A673 (cell line): ENCODE measurements at regions not wholly inside any gene's neighbourhood (a gene's known extent, or its start where the extent isn't known, plus 50 kb on each side); places are given as distances from the start of the nearest gene placed in this dataset.

Experiments used
- BruUV-seq: library from RNA; stranded (reverse); fragments of 400-500 nt; replicated peaks from 2 replicates; lab custom pipeline; 2021; lab: Mats Ljungman, UMichigan
- CTCF ChIA-PET: fragments of 300-600 bp; sonication (Branson Sonifier 250); formaldehyde crosslinking; loops from one replicate; lab custom pipeline; 2022; ENCODE audit warnings: antibody characterized with exemption; lab: Charles Lee
- POLR2A ChIA-PET: fragments of 300-600 bp; sonication (Branson Sonifier 250); formaldehyde crosslinking; loops from one replicate; lab custom pipeline; 2022; ENCODE audit warnings: antibody characterized with exemption; ENCODE audit not compliant: low non-redundant PET; lab: Charles Lee
- DNase-seq: peaks from one replicate; pipeline ENCODE4 v3.0.0-alpha.2; 2015; ENCODE audit warnings: low spot score
- H3K27ac ChIP-seq: fragments of 200-600 bp; sonication (generic); 2 replicates; pipeline ENCODE4 v1.5.1; 2016; ENCODE audit warnings: mixed run types, low read depth, mild to moderate bottlenecking, mixed read lengths, antibody characterized with exemption, low read length; ENCODE audit not compliant: poor library complexity, severe bottlenecking
- H3K27me3 ChIP-seq: fragments of 200-600 bp; sonication (generic); replicated peaks from 2 replicates; pipeline ENCODE4 v1.6.1; 2017; ENCODE audit warnings: mixed run types, low read depth, mild to moderate bottlenecking, mixed read lengths, antibody characterized with exemption, low read length; ENCODE audit not compliant: insufficient read depth, poor library complexity
- H3K36me3 ChIP-seq: fragments of 200-600 bp; sonication (generic); 2 replicates; pipeline ENCODE4 v1.6.1; 2016; ENCODE audit warnings: mixed run types, mild to moderate bottlenecking, mixed read lengths, antibody characterized with exemption, low read length; ENCODE audit not compliant: insufficient read depth, poor library complexity, severe bottlenecking
- H3K4me1 ChIP-seq: fragments of 200-600 bp; sonication (generic); 2 replicates; pipeline ENCODE4 v1.6.1; 2017; ENCODE audit warnings: mixed run types, mild to moderate bottlenecking, mixed read lengths, antibody characterized with exemption, low read length; ENCODE audit not compliant: insufficient read depth, poor library complexity, severe bottlenecking
- H3K4me3 ChIP-seq: fragments of 200-600 bp; sonication (generic); 2 replicates; pipeline ENCODE4 v1.5.1; 2016; ENCODE audit warnings: low read depth, mixed run types, mild to moderate bottlenecking, mixed read lengths, low read length; ENCODE audit not compliant: poor library complexity, severe bottlenecking
- H3K9me3 ChIP-seq: fragments of 200-600 bp; sonication (generic); 2 replicates; pipeline ENCODE4 v1.6.1; 2016; ENCODE audit warnings: mixed run types, low read depth, mild to moderate bottlenecking, mixed read lengths, antibody characterized with exemption, low read length; ENCODE audit not compliant: poor library complexity, severe bottlenecking
- EZH2 ChIP-seq: fragments of 200-600 bp; sonication (generic); IDR thresholded peaks from 2 replicates; pipeline ENCODE4 v1.6.1; 2017; ENCODE audit warnings: borderline replicate concordance, low read depth, mild to moderate bottlenecking, mixed read lengths, antibody characterized with exemption, low read length; ENCODE audit not compliant: poor library complexity, severe bottlenecking
- intact Hi-C: fragments of 100-400 bp; cut with micrococcal nuclease; formaldehyde crosslinking; loops from one replicate; pipeline ENCODE4 v1.10.0; 2022; ENCODE audit not compliant: unreplicated experiment
- TF ChIP-seq, protein P1 (sequence below): fragments of 300-800, 200-600 bp; sonication (generic); conservative IDR thresholded peaks from 2 replicates; pipeline ENCODE4 v1.5.1; 2017; ENCODE audit warnings: low read depth, mild to moderate bottlenecking, antibody characterized with exemption, low read length, moderate library complexity, mixed read lengths

DNA sequence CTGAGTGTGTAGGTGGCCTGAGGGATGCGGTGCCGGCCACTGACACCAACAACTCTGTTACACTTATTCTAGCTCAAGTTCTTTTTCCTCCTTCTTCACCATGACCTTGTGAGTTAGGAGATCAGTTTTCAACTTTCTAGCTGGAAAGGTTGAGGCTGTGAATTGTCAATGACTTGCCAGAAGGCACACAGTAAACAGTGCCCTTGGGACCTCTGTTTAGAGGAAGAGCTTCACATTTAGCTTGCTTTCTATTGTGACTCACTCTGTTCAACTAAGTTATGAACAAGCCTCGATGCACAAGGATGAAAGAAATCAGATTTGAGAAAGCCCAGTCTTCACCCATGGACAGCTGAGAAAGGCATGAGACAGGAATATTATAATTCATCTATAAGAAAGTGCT lies 455.6 kb downstream of the MAFB start:
- intact Hi-C loops: loop anchor here (10.0 kb wide), 1 partner anchor 159 kb away; no protein-coding TSS in a partner anchor
- Histone ChIP-seq H3K4me1 (peaks cover 48% of the 10 kb centered on the region), H3K27me3 (no peaks in the 10 kb centered on the region), H3K4me3 (no peak overlapping the region), H3K36me3 (no peaks in the 10 kb centered on the region), H3K27ac (peak overlapping the region; percentile 89), H3K9me3 (no peaks in the 10 kb centered on the region)
- TF ChIP-seq, protein P1, sequence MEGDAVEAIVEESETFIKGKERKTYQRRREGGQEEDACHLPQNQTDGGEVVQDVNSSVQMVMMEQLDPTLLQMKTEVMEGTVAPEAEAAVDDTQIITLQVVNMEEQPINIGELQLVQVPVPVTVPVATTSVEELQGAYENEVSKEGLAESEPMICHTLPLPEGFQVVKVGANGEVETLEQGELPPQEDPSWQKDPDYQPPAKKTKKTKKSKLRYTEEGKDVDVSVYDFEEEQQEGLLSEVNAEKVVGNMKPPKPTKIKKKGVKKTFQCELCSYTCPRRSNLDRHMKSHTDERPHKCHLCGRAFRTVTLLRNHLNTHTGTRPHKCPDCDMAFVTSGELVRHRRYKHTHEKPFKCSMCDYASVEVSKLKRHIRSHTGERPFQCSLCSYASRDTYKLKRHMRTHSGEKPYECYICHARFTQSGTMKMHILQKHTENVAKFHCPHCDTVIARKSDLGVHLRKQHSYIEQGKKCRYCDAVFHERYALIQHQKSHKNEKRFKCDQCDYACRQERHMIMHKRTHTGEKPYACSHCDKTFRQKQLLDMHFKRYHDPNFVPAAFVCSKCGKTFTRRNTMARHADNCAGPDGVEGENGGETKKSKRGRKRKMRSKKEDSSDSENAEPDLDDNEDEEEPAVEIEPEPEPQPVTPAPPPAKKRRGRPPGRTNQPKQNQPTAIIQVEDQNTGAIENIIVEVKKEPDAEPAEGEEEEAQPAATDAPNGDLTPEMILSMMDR: no peak
- no peak for TF ChIP-seq EZH2
- peak; percentile 82 for DNase-seq
- ChIA-PET CTCF (no interaction called here), POLR2A (no interaction called here)
- no TSS peak for BruUV-seq

DNA sequence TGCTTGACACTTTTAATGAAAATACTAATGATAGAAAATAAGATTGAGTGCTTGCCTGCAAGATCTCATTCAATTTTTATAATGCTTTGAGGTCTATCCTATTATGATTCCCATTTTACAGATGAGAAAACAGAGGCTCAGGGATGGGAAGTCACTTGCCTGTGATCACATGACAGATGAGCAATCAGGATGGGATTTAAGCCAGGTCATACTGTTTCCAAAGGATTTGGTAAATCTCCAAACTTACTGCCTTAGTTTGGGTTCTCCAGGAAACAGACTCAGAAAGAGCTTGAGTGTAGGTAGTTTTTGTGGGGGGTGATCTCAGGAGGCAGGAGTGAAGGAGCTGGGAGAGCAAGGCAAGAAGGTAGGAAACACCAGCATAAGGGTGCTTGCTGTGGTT lies 456.3 kb downstream of the MAFB start:
- no peak for TF ChIP-seq EZH2
- TF ChIP-seq, protein P1: no peak
- H3K27ac ChIP-seq: peak overlapping the region; percentile 89
- BruUV-seq: no TSS peak
- no peaks in the 10 kb centered on the region for H3K27me3 ChIP-seq
- H3K4me3 ChIP-seq: no peak overlapping the region
- intact Hi-C loops: loop anchor here (10.0 kb wide), 1 partner anchor 158 kb away; no protein-coding TSS in a partner anchor
- no peaks in the 10 kb centered on the region for H3K36me3 ChIP-seq
- ChIA-PET CTCF (no interaction called here), POLR2A (interaction anchor here (0.9 kb wide), 1 partner anchor 1669 kb away, joined by 3 read pairs; no protein-coding TSS in a partner anchor)
- no peak for DNase-seq
- H3K9me3 ChIP-seq: no peaks in the 10 kb centered on the region
- peaks cover 48% of the 10 kb centered on the region for H3K4me1 ChIP-seq

DNA sequence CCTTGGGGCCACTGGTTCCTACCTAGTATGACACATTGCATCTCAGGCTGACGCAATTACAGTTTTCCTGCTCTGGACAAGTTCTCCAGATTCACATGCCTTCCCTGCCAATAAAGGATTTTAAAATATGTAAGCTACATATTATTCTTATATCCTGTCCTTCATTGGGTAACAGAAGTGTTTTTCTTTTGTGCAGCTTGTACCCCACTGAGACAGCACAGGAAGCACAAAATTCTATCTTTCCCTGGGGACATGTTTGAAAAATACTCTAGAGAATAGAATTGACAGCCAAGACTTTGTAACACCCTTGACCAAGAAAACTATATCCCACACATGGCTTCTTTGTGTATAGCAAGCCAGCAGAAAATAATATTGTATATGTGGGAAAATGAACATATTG lies 456.8 kb downstream of the MAFB start:
- BruUV-seq: no TSS peak
- H3K27me3 ChIP-seq: no peaks in the 10 kb centered on the region
- H3K9me3 ChIP-seq: no peaks in the 10 kb centered on the region
- POLR2A ChIA-PET: interaction anchor here (0.9 kb wide), 1 partner anchor 1669 kb away, joined by 3 read pairs; no protein-coding TSS in a partner anchor
- no peak overlapping the region for H3K4me3 ChIP-seq
- intact Hi-C loops: loop anchor here (10.0 kb wide), 1 partner anchor 157 kb away; no protein-coding TSS in a partner anchor
- CTCF ChIA-PET: no interaction called here
- TF ChIP-seq, protein P1: no peak
- no peak for TF ChIP-seq EZH2
- peak; percentile 92 for DNase-seq
- no peaks in the 10 kb centered on the region for H3K36me3 ChIP-seq
- H3K4me1 ChIP-seq: peaks cover 48% of the 10 kb centered on the region
- peak overlapping the region; percentile 89 for H3K27ac ChIP-seq
